Activated T-helper 2 cell treated with anti-CD3 and anti-CD28 coated beads, Interferon-gamma antibody, Interleukin-2, Interleukin-4, amounts not matched to agents 10 μg/mL and 5 μg/mL and 100 μg/mL, durations not matched to agents 14 hours and 24 hours and 36 hours (primary cell): ENCODE measurements at regions not wholly inside any gene's neighbourhood (a gene's known extent, or its start where the extent isn't known, plus 50 kb on each side); places are given as distances from the start of the nearest gene placed in this dataset.

Experiments used
- DNase-seq: peaks from one replicate; pipeline ENCODE4 v3.0.0; 2021; ENCODE audit warnings: low spot score
- H3K27ac Mint-ChIP-seq: one replicate; pipeline ENCODE4 v1.8.0; 2021; ENCODE audit warnings: mixed read lengths
- H3K27me3 Mint-ChIP-seq: one replicate; pipeline ENCODE4 v1.8.0; 2021; ENCODE audit warnings: low read depth, mixed read lengths
- H3K36me3 Mint-ChIP-seq: one replicate; pipeline ENCODE4 v1.8.0; 2021; ENCODE audit warnings: low read depth, mixed read lengths
- H3K4me1 Mint-ChIP-seq: one replicate; pipeline ENCODE4 v1.8.0; 2021; ENCODE audit warnings: low read depth, mixed read lengths
- H3K4me3 Mint-ChIP-seq: one replicate; pipeline ENCODE4 v1.8.0; 2021; ENCODE audit warnings: low read depth, mild to moderate bottlenecking, moderate library complexity, mixed read lengths
- H3K9me3 Mint-ChIP-seq: one replicate; pipeline ENCODE4 v1.8.0; 2021; ENCODE audit warnings: mixed read lengths
- intact Hi-C: fragments of 100-400 bp; cut with micrococcal nuclease; formaldehyde crosslinking; loops from one replicate; pipeline ENCODE4 v1.15.1; 2023

GRCh38 chr5:71954329-71954728, 152.9 kb upstream of the MAP1B start:
- Mint-ChIP-seq H3K27me3 (no peaks in the 10 kb centered on the region), H3K27ac (no peak overlapping the region), H3K4me1 (no peaks in the 10 kb centered on the region), H3K36me3 (no peaks in the 10 kb centered on the region), H3K4me3 (no peak overlapping the region), H3K9me3 (peaks cover 5% of the 10 kb centered on the region)
- DNase-seq = no peak
- intact Hi-C loops = no loop called here

DNA sequence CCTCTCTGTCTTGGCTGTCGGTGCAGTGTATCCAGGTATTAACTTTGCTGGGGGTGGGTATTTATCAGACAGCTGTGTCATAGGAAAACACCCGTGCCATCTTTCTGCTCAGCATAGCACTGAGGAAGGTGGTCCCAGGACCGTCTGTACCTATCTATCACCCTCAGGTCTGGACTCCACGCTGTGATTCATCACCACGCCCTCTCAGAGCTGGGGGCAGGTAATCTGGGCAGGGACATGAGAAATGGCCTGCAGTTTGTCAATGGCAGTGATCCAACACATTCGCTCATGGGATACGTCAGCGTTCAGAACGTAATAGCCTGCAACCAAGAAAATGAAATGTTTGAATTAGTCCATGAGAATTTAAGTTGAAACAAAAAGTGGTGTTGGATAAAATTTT, 151.6 kb upstream of the MAP1B start:
- Mint-ChIP-seq H3K9me3 (no peaks in the 10 kb centered on the region), H3K27me3 (no peaks in the 10 kb centered on the region), H3K4me3 (no peak overlapping the region), H3K27ac (no peak overlapping the region), H3K4me1 (no peaks in the 10 kb centered on the region), H3K36me3 (no peaks in the 10 kb centered on the region)
- intact Hi-C loops = no loop called here
- no peak for DNase-seq

GRCh38 chr5:71957292-71957898, 149.9 kb upstream of the MAP1B start:
- no peak for DNase-seq
- intact Hi-C loops = no loop called here
- H3K36me3 Mint-ChIP-seq = no peaks in the 10 kb centered on the region
- no peak overlapping the region for H3K27ac Mint-ChIP-seq
- H3K27me3 Mint-ChIP-seq = no peaks in the 10 kb centered on the region
- H3K9me3 Mint-ChIP-seq = no peaks in the 10 kb centered on the region
- no peak overlapping the region for H3K4me3 Mint-ChIP-seq
- H3K4me1 Mint-ChIP-seq = no peaks in the 10 kb centered on the region

- H3K9me3 Mint-ChIP-seq = no peaks in the 10 kb centered on the region
- H3K27me3 Mint-ChIP-seq = no peaks in the 10 kb centered on the region
- H3K27ac Mint-ChIP-seq = no peak overlapping the region
- intact Hi-C loops = no loop called here
- no peak overlapping the region for H3K4me3 Mint-ChIP-seq
- H3K36me3 Mint-ChIP-seq = no peaks in the 10 kb centered on the region
- H3K4me1 Mint-ChIP-seq = no peaks in the 10 kb centered on the region
- no peak for DNase-seq
Measured at GRCh38 chr5:71960195-71960594, 147.1 kb upstream of the MAP1B start.

DNA sequence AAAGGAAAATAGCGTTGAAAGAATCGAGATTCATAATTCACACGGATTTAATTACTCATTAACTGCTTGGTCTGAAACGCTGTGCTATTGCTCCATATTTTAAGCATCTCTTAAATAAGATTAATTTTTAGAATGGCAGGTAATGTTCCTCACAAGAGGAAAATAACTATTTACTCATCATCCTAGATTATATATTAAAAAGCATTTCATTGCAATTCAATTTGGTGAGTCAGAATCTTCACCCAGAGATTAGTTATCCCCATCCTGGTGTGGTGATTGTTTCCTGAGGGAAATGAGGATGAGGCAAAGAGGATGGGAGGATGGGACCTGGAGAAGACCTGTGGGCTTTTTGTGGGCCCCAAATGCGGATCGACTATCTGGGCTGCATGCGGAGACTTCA, 145.5 kb upstream of the MAP1B start:
- no peaks in the 10 kb centered on the region for H3K9me3 Mint-ChIP-seq
- H3K4me3 Mint-ChIP-seq = no peak overlapping the region
- no peak for DNase-seq
- no peaks in the 10 kb centered on the region for H3K4me1 Mint-ChIP-seq
- intact Hi-C loops = no loop called here
- H3K36me3 Mint-ChIP-seq = no peaks in the 10 kb centered on the region
- H3K27ac Mint-ChIP-seq = no peak overlapping the region
- H3K27me3 Mint-ChIP-seq = no peaks in the 10 kb centered on the region

- Mint-ChIP-seq H3K36me3 (no peaks in the 10 kb centered on the region), H3K27ac (no peak overlapping the region), H3K4me1 (no peaks in the 10 kb centered on the region), H3K9me3 (no peaks in the 10 kb centered on the region), H3K27me3 (no peaks in the 10 kb centered on the region), H3K4me3 (no peak overlapping the region)
- DNase-seq = no peak
- intact Hi-C loops = no loop called here
Measured at GRCh38 chr5:71969460-71969859, 137.8 kb upstream of the MAP1B start.

DNA sequence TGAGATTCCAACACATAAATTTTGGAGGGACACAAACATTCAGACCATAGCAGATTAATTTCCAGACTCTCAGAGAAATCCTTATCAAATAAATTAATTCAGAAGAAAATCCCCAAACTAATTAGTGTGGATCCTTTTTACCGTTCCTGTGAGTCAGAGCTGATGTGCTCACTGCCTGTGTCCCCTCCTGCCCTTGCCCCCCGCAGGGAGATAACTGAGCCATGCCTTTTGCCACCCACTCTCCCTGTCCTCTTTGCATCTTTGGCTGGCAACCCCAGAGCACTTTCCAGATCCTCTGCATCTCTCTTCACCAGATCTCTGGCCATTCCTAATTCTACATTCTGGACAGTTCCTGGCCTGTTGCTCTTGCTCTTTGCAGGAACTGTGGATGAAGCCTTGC, 135.4 kb upstream of the MAP1B start:
- intact Hi-C loops = no loop called here
- no peak overlapping the region for H3K4me3 Mint-ChIP-seq
- no peak overlapping the region for H3K27ac Mint-ChIP-seq
- no peak for DNase-seq
- H3K27me3 Mint-ChIP-seq = no peaks in the 10 kb centered on the region
- H3K9me3 Mint-ChIP-seq = no peaks in the 10 kb centered on the region
- H3K4me1 Mint-ChIP-seq = no peaks in the 10 kb centered on the region
- H3K36me3 Mint-ChIP-seq = no peaks in the 10 kb centered on the region

- Mint-ChIP-seq H3K9me3 (no peaks in the 10 kb centered on the region), H3K36me3 (no peaks in the 10 kb centered on the region), H3K4me3 (no peak overlapping the region), H3K27me3 (no peaks in the 10 kb centered on the region), H3K4me1 (no peaks in the 10 kb centered on the region), H3K27ac (no peak overlapping the region)
- intact Hi-C loops = no loop called here
- no peak for DNase-seq
Measured at GRCh38 chr5:71972777-71973473, 134.3 kb upstream of the MAP1B start.

DNA sequence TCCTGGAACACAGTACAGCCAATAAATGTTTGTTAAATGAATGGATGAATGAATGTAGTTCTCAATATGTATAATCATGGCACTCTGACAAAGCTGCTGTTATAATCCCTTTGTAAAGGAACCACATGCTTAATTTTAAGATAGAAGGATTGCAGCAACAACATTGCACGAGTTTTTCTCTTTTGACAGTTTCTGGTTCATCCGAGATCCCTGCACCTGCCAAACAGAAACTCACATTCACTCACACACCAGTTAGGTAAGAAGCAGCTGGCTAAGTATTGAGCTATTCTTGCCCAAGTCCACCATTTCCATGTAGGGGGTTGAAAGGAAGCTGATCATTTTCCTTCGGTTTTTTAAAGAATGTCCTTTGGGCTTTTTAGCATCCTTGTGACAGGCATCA, 133.7 kb upstream of the MAP1B start:
- Mint-ChIP-seq H3K27ac (no peak overlapping the region), H3K9me3 (no peaks in the 10 kb centered on the region), H3K27me3 (no peaks in the 10 kb centered on the region), H3K4me3 (no peak overlapping the region), H3K36me3 (no peaks in the 10 kb centered on the region), H3K4me1 (no peaks in the 10 kb centered on the region)
- no peak for DNase-seq
- intact Hi-C loops = no loop called here

GRCh38 chr5:71974165-71974564, 133.1 kb upstream of the MAP1B start:
- Mint-ChIP-seq H3K27me3 (no peaks in the 10 kb centered on the region), H3K4me3 (no peak overlapping the region), H3K36me3 (no peaks in the 10 kb centered on the region), H3K9me3 (no peaks in the 10 kb centered on the region), H3K4me1 (no peaks in the 10 kb centered on the region), H3K27ac (no peak overlapping the region)
- DNase-seq = no peak
- intact Hi-C loops = no loop called here

DNA sequence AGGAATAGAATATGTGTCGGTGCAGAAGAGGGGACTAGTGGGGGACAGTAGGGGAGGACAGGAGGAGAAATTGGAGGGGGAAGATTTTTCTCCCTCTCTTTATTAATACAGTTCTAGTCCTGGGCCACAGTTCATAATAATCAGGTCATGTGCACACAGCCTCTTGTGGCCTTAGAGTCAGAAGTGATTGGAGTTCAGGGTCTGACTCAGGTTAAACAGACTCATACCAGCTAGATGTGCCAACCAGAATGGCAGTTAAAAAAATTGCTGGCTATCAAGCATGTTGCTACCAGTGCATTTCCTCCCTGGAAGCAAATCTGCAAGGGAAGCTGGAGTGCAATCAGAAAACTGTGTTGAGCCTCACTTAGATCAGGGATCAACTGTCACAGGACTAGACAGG, 132.7 kb upstream of the MAP1B start:
- no peak for DNase-seq
- Mint-ChIP-seq H3K4me3 (no peak overlapping the region), H3K9me3 (no peaks in the 10 kb centered on the region), H3K27me3 (no peaks in the 10 kb centered on the region), H3K27ac (no peak overlapping the region), H3K4me1 (no peaks in the 10 kb centered on the region), H3K36me3 (no peaks in the 10 kb centered on the region)
- intact Hi-C loops = no loop called here

- DNase-seq = no peak
- Mint-ChIP-seq H3K27me3 (no peaks in the 10 kb centered on the region), H3K27ac (no peak overlapping the region), H3K4me1 (no peaks in the 10 kb centered on the region), H3K36me3 (no peaks in the 10 kb centered on the region), H3K4me3 (no peak overlapping the region), H3K9me3 (no peaks in the 10 kb centered on the region)
- intact Hi-C loops = no loop called here
Measured at GRCh38 chr5:71976449-71976848, 130.8 kb upstream of the MAP1B start.

- Mint-ChIP-seq H3K4me1 (no peaks in the 10 kb centered on the region), H3K36me3 (no peaks in the 10 kb centered on the region), H3K27me3 (no peaks in the 10 kb centered on the region), H3K4me3 (no peak overlapping the region), H3K27ac (no peak overlapping the region), H3K9me3 (no peaks in the 10 kb centered on the region)
- intact Hi-C loops = no loop called here
- DNase-seq = no peak
Measured at GRCh38 chr5:71977311-71977710, 130.0 kb upstream of the MAP1B start.

DNA sequence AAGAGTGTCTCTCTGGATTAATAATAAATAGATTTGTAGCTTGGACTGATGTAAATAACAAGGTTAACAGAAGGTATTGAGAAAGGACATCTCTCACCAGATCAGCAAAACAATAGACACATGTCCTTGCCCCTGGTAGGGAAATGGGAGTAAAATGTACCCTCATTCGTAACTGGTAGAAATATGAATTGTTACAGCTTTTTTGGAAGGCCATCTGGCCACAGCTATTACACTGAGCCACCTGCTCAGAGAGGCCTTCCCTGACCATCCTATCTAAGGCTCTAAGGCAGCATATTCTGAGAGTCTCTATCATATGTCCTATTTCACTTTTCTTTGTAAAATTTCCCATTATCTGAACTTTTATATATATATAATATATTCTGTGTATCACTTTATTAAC, 129.1 kb upstream of the MAP1B start:
- H3K4me1 Mint-ChIP-seq = no peaks in the 10 kb centered on the region
- H3K9me3 Mint-ChIP-seq = no peaks in the 10 kb centered on the region
- no peaks in the 10 kb centered on the region for H3K27me3 Mint-ChIP-seq
- H3K4me3 Mint-ChIP-seq = no peak overlapping the region
- no peak overlapping the region for H3K27ac Mint-ChIP-seq
- intact Hi-C loops = no loop called here
- H3K36me3 Mint-ChIP-seq = no peaks in the 10 kb centered on the region
- DNase-seq = no peak
